ENCODE measurements at regions not wholly inside any gene's neighbourhood (a gene's known extent, or its start where the extent isn't known, plus 50 kb on each side); places are given as distances from the start of the nearest gene placed in this dataset.
"Not testable (repeated sequence)": the region's sequence is repeated elsewhere in the genome, so short reads cannot be mapped to it uniquely, and the experiment has no call there.

- TF ChIP-seq CTCF (IDR thresholded peaks at IDR 0.05; ENCODE audit: control extremely low read depth in 1 of 3, insufficient read depth in 1 of 3, low read depth in 1 of 3, low read length in 3 of 3); USF2 (IDR thresholded peaks at IDR 0.05; ENCODE audit: low read length); BACH1 (IDR thresholded peaks at IDR 0.05; ENCODE audit: low read length): not testable (repeated sequence)
Observed at GRCh38 chr4:171475111-171475510, 338.1 kb upstream of the GALNTL6 start.
